T-cell (primary cell): ENCODE measurements at regions not wholly inside any gene's neighbourhood (a gene's known extent, or its start where the extent isn't known, plus 50 kb on each side); places are given as distances from the start of the nearest gene placed in this dataset.

Experiments used
- ATAC-seq, 4 experiments: fragments of 200-7000 bp in 3 of 4; fragments of 150-1000 bp in 1 of 4; cut with Tn5 transposase; replicated peaks in 1 of 4; 1 replicate in 3 of 4; 2 replicates in 1 of 4; pipeline ENCODE4 v1.10.0; 2021; ENCODE audit warnings: moderate library complexity in 3 of 4, mild to moderate bottlenecking in 2 of 4, moderate number of reproducible peaks in 1 of 4
- CTCF ChIA-PET, 2 donors: fragments of 300-600 bp; sonication (Branson Sonifier 250); formaldehyde crosslinking; loops; one replicate each; lab custom pipeline; 2022; ENCODE audit warnings: antibody characterized with exemption in 2 of 2; lab: Charles Lee
- POLR2A ChIA-PET, 2 donors: fragments of 300-600 bp; sonication (Branson Sonifier 250); formaldehyde crosslinking; loops; one replicate each; lab custom pipeline; 2022; ENCODE audit warnings: antibody characterized with exemption in 2 of 2; lab: Charles Lee
- DNase-seq, 35 experiments: peaks; one replicate each; pipeline versions ENCODE4 v3.0.0 to v3.0.0-alpha.2; 2013 to 2023
- H3K27ac ChIP-seq: one replicate; pipeline ENCODE4 v1.5.1; 2013; ENCODE audit warnings: low read length
- H3K27me3 ChIP-seq, 2 experiments: replicated peaks in 1 of 2; 1 replicate in 1 of 2; 2 replicates in 1 of 2; pipeline versions ENCODE4 v1.6.1 to v1.7.0; 2013; ENCODE audit warnings: low read length in 1 of 2, mixed read lengths in 1 of 2; ENCODE audit not compliant: control insufficient read depth in 2 of 2, insufficient read depth in 2 of 2; ENCODE audit errors: extremely low read depth in 1 of 2
- H3K36me3 ChIP-seq, 2 donors: 1 replicate in 1 of 2; 2 replicates in 1 of 2; pipeline versions ENCODE4 v1.6.1 to v1.7.0; 2013; ENCODE audit warnings: low read length in 1 of 2; ENCODE audit not compliant: control insufficient read depth in 2 of 2, insufficient read depth in 1 of 2; ENCODE audit errors: extremely low read depth in 1 of 2
- H3K4me1 ChIP-seq, 2 experiments: 1 replicate in 1 of 2; 2 replicates in 1 of 2; pipeline versions ENCODE4 v1.6.1 to v1.7.0; 2013; ENCODE audit warnings: low read length in 2 of 2, mixed read lengths in 1 of 2; ENCODE audit not compliant: insufficient read depth in 2 of 2, control insufficient read depth in 1 of 2; ENCODE audit errors: extremely low read depth in 1 of 2
- H3K4me3 ChIP-seq, 2 donors: 1 replicate in 1 of 2; 2 replicates in 1 of 2; pipeline versions ENCODE4 v1.5.1 to v1.7.0; 2013; ENCODE audit warnings: mild to moderate bottlenecking in 2 of 2, low read length in 1 of 2, moderate library complexity in 1 of 2; ENCODE audit not compliant: control insufficient read depth in 1 of 2; ENCODE audit errors: extremely low read depth in 1 of 2
- H3K9me3 ChIP-seq: 2 replicates; pipeline ENCODE4 v1.7.0; 2013
- H3K27ac Mint-ChIP-seq, 2 donors: one replicate each; pipeline ENCODE4 v1.8.0; 2020 to 2021; ENCODE audit warnings: mild to moderate bottlenecking in 2 of 2, mixed read lengths in 2 of 2
- H3K27me3 Mint-ChIP-seq, 2 donors: one replicate each; pipeline ENCODE4 v1.8.0; 2021 to 2022; ENCODE audit warnings: mixed read lengths in 2 of 2
- H3K36me3 Mint-ChIP-seq: one replicate; pipeline ENCODE4 v1.8.0; 2021; ENCODE audit warnings: mixed read lengths
- H3K4me1 Mint-ChIP-seq, 3 donors: one replicate each; pipeline ENCODE4 v1.8.0; 2020 to 2022; ENCODE audit warnings: mixed read lengths in 3 of 3, mild to moderate bottlenecking in 1 of 3
- H3K4me3 Mint-ChIP-seq, 3 donors: one replicate each; pipeline ENCODE4 v1.8.0; 2020 to 2022; ENCODE audit warnings: mild to moderate bottlenecking in 3 of 3, mixed read lengths in 3 of 3, moderate library complexity in 3 of 3
- H3K9me3 Mint-ChIP-seq, 3 donors: one replicate each; pipeline ENCODE4 v1.8.0; 2020 to 2022; ENCODE audit warnings: mixed read lengths in 3 of 3
- WGBS: methylation state at CpG from one replicate; pipeline ENCODE4 v1.1.5; 2013; ENCODE audit warnings: missing lambda C conversion rate; ENCODE audit not compliant: insufficient coverage; 5-methylcytosine and 5-hydroxymethylcytosine counted together

DNA sequence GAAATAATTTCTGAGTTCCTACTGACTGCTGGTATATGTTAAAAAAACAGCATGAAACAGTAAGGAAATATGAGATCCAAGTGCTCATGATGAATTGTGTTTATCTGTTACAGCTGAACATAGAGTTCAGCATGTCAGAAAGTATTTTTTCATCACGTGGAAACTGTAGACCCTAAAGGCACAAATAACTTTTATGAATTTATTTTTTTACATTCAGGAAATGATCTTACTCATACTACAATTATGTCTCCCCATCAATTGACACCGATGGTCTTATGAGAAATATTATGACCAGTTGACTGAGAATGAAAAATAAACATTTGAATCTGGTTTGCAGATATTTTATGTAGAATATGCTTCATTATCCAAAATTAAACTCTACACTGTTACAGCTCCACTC lies 283.1 kb upstream of the SPANXN4 start:
- H3K4me3 Mint-ChIP-seq, result no peak overlapping the region
- H3K9me3 Mint-ChIP-seq, result peaks cover 0 to 6% (median 0%) of the 10 kb centered on the region in 3 donors
- CTCF ChIA-PET, result no interaction called here
- POLR2A ChIA-PET, result no interaction called here
- H3K4me1 ChIP-seq, result no peaks in the 10 kb centered on the region
- no peak overlapping the region for H3K4me3 ChIP-seq
- H3K36me3 Mint-ChIP-seq, result no peaks in the 10 kb centered on the region
- no peaks in the 10 kb centered on the region for H3K4me1 Mint-ChIP-seq
- peaks cover 0 to 6% of the 10 kb centered on the region in 2 donors for H3K27me3 Mint-ChIP-seq
- no CpG with 5 or more reads among the region's 2 CpGs for WGBS
- H3K9me3 ChIP-seq, result no peaks in the 10 kb centered on the region
- DNase-seq (no peak), ATAC-seq (no peak)
- no peaks in the 10 kb centered on the region for H3K27me3 ChIP-seq
- no peak overlapping the region for H3K27ac ChIP-seq
- H3K36me3 ChIP-seq, result no peaks in the 10 kb centered on the region
- H3K27ac Mint-ChIP-seq, result no peak overlapping the region

DNA sequence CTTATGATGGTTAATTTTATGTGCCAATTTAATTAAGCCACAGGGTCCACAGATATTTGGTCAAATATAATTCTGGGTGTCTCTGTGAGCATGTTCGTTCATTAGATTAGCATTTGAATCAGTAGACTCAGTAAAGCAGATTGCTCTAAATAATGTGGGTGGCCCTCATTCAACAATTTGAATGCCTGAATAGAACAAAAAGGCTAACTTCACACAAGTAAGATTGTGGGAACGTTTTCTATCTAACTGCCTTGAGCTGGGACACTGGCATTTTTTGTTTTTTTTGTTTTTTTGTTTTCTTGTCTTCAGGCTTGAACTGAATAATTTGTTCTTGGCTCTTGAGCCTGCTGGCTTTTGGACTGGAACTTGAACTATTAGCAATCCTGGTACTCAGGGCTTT lies 292.4 kb upstream of the SPANXN4 start:
- Mint-ChIP-seq H3K4me3 (no peak overlapping the region), H3K4me1 (no peaks in the 10 kb centered on the region), H3K27me3 (no peaks in the 10 kb centered on the region), H3K36me3 (no peaks in the 10 kb centered on the region), H3K27ac (no peak overlapping the region), H3K9me3 (peaks cover 0 to 8% (median 0%) of the 10 kb centered on the region in 3 donors)
- H3K27ac ChIP-seq, result no peak overlapping the region
- POLR2A ChIA-PET, result no interaction called here
- no peak for ATAC-seq
- no peak overlapping the region for H3K4me3 ChIP-seq
- no peaks in the 10 kb centered on the region for H3K9me3 ChIP-seq
- no peak for DNase-seq
- H3K27me3 ChIP-seq, result no peaks in the 10 kb centered on the region
- H3K4me1 ChIP-seq, result no peaks in the 10 kb centered on the region
- H3K36me3 ChIP-seq, result no peaks in the 10 kb centered on the region
- WGBS, result no CpG with 5 or more reads among the region's 2 CpGs
- CTCF ChIA-PET, result no interaction called here

DNA sequence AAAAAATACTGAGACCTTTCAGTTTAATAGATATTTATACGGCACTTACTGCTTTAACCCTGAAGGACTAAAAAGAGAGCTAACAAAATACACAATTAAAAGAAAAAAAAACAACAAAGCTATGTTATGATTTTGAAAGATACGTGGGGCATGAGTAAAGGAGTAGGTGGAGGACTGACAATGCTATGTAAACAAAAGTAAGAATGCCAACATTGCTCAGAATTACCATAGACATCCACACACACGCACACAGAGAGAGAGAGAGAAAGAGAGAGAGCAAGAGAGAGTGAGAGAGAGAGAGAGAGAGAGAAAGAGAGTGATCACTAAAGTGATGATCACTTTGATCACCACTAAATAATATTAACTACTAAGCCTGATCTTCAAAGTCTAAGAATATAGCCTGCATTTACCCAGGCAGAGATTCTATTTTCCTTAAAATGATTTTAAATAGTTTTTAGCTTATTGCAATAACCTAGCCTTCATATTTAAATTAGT lies 313.9 kb upstream of the SPANXN4 start:
- H3K27me3 ChIP-seq, result no peaks in the 10 kb centered on the region
- peaks cover 0 to 10% (median 0%) of the 10 kb centered on the region in 3 donors for H3K9me3 Mint-ChIP-seq
- H3K36me3 ChIP-seq, result no peaks in the 10 kb centered on the region
- no peak overlapping the region for H3K4me3 ChIP-seq
- no peaks in the 10 kb centered on the region for H3K9me3 ChIP-seq
- no peak overlapping the region for H3K4me3 Mint-ChIP-seq
- no peaks in the 10 kb centered on the region for H3K36me3 Mint-ChIP-seq
- H3K27ac Mint-ChIP-seq, result no peak overlapping the region
- no peak for ATAC-seq
- H3K27ac ChIP-seq, result no peak overlapping the region
- H3K27me3 Mint-ChIP-seq, result peaks cover 0 to 3% of the 10 kb centered on the region in 2 donors
- H3K4me1 Mint-ChIP-seq, result no peaks in the 10 kb centered on the region
- H3K4me1 ChIP-seq, result no peaks in the 10 kb centered on the region
- POLR2A ChIA-PET, result no interaction called here
- CTCF ChIA-PET, result interaction anchor here in 1 of 2 donors (0.9 kb wide), 1 partner anchor 25 kb away, joined by 3 read pairs; no protein-coding TSS in a partner anchor
- DNase-seq, result no peak
- WGBS, result no CpG with 5 or more reads among the region's 3 CpGs

- Mint-ChIP-seq H3K36me3 (no peaks in the 10 kb centered on the region), H3K27ac (no peak overlapping the region), H3K9me3 (no peaks in the 10 kb centered on the region), H3K4me1 (no peaks in the 10 kb centered on the region), H3K4me3 (no peak overlapping the region), H3K27me3 (peaks cover 0 to 5% of the 10 kb centered on the region in 2 donors)
- Histone ChIP-seq H3K4me3 (no peak overlapping the region), H3K36me3 (no peaks in the 10 kb centered on the region), H3K4me1 (no peaks in the 10 kb centered on the region), H3K27me3 (no peaks in the 10 kb centered on the region), H3K27ac (no peak overlapping the region), H3K9me3 (no peaks in the 10 kb centered on the region)
- DNase-seq (no peak), ATAC-seq (no peak)
- WGBS, result no CpG with 5 or more reads among the region's 2 CpGs
- ChIA-PET CTCF (no interaction called here), POLR2A (no interaction called here)
These were observed 323.0 kb upstream of the SPANXN4 start for GRCh38 chrX:142702749-142703148.

DNA sequence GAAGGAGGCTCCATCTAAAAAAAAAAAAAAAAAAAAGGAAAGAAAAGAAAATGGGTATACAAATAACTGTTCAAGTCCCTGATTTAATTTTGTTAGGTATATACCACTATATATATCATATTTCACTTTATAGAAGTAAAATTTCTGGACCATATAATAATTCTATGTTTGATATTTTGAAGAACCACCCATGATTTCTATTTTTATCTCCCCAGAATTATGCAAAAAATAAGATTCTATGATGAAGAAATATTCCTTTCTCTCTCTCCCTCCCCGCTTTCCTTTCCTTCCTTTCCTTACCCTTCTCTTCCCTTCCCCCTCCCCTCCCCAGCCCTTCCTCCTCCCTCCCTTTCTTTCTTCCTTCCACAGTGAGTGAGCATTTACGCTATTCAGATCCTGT lies 337.5 kb upstream of the SPANXN4 start:
- Mint-ChIP-seq H3K9me3 (peaks cover 0 to 2% (median 0%) of the 10 kb centered on the region in 3 donors), H3K27ac (no peak overlapping the region), H3K36me3 (no peaks in the 10 kb centered on the region), H3K4me1 (no peaks in the 10 kb centered on the region), H3K27me3 (peaks cover 0 to 3% of the 10 kb centered on the region in 2 donors), H3K4me3 (no peak overlapping the region)
- DNase-seq (no peak), ATAC-seq (no peak)
- ChIA-PET POLR2A (no interaction called here), CTCF (no interaction called here)
- no peaks in the 10 kb centered on the region for H3K36me3 ChIP-seq
- no peak overlapping the region for H3K4me3 ChIP-seq
- no peaks in the 10 kb centered on the region for H3K4me1 ChIP-seq
- H3K27ac ChIP-seq, result no peak overlapping the region
- H3K27me3 ChIP-seq, result no peaks in the 10 kb centered on the region
- no CpG with 5 or more reads among the region's 2 CpGs for WGBS
- no peaks in the 10 kb centered on the region for H3K9me3 ChIP-seq

DNA sequence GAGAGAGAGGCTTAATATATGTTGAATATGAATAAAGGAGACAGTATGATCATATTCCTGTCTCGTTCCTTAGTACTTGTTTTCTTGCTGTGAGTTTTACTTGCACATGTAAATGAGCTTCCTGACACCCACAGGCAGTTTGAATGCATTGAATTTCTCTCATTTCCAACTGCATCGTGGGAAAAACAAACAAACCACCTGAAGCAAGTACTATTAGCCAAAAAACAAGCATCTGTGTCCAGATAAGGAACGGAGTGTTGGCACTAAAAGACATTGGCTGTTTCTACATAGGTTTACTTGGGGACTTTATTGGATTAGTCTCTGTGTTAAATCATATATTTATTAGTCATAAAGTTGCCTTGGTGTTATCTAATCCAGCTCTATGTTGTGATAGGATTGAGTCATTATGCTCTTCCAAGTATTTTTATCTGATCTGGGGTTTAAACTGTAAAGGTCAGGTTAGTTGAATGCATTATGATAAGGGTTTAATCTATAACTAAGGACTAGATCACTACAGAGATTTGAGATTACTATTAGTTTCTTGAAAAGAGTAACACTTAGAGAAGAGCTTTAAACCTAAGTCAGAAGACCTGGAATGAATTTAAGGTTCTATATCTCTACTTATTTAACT lies 339.0 kb upstream of the SPANXN4 start:
- no peaks in the 10 kb centered on the region for H3K4me1 Mint-ChIP-seq
- DNase-seq, result no peak
- no peaks in the 10 kb centered on the region for H3K36me3 ChIP-seq
- no peak overlapping the region for H3K27ac ChIP-seq
- no peak overlapping the region for H3K27ac Mint-ChIP-seq
- no peak for ATAC-seq
- WGBS, result no CpG with 5 or more reads among the region's 3 CpGs
- no peaks in the 10 kb centered on the region for H3K36me3 Mint-ChIP-seq
- ChIA-PET POLR2A (no interaction called here), CTCF (interaction anchor here in 1 of 2 donors (0.6 to 0.7 kb wide), 2 partner anchors 25 to 986 kb away, joined by 3 to 5 read pairs; no protein-coding TSS in a partner anchor)
- H3K9me3 ChIP-seq, result no peaks in the 10 kb centered on the region
- H3K4me3 ChIP-seq, result no peak overlapping the region
- H3K27me3 ChIP-seq, result no peaks in the 10 kb centered on the region
- H3K4me1 ChIP-seq, result no peaks in the 10 kb centered on the region
- no peak overlapping the region for H3K4me3 Mint-ChIP-seq
- H3K27me3 Mint-ChIP-seq, result peaks cover 0 to 3% of the 10 kb centered on the region in 2 donors
- peaks cover 0 to 3% (median 2%) of the 10 kb centered on the region in 3 donors for H3K9me3 Mint-ChIP-seq
